Neural cell (in vitro differentiated cells): ENCODE measurements at regions not wholly inside any gene's neighbourhood (a gene's known extent, or its start where the extent isn't known, plus 50 kb on each side); places are given as distances from the start of the nearest gene placed in this dataset.

Experiments used
- CTCF ChIP-seq: fragments of 450-650 bp; IDR thresholded peaks from 2 replicates; pipeline ENCODE4 v1.5.1; 2014; ENCODE audit warnings: antibody characterized with exemption, mild to moderate bottlenecking, moderate library complexity; ENCODE audit not compliant: poor library complexity, severe bottlenecking
- EP300 ChIP-seq: fragments of 450-650 bp; conservative IDR thresholded peaks from 2 replicates; pipeline ENCODE4 v1.6.1; 2014; ENCODE audit warnings: antibody characterized with exemption, mild to moderate bottlenecking, moderate library complexity; ENCODE audit not compliant: poor library complexity, severe bottlenecking
- EZH2 ChIP-seq: fragments of 200-600, 300-800 bp; shearing (Covaris generic), sonication (generic); IDR thresholded peaks from 2 replicates; pipeline ENCODE4 v1.6.1; 2014; ENCODE audit warnings: antibody characterized with exemption, low read length, borderline replicate concordance, mild to moderate bottlenecking; ENCODE audit not compliant: insufficient read depth, poor library complexity, severe bottlenecking
- MXI1 ChIP-seq: fragments of 450-650 bp; conservative IDR thresholded peaks from 2 replicates; pipeline ENCODE4 v1.6.1; 2014; ENCODE audit warnings: antibody characterized with exemption, mild to moderate bottlenecking; ENCODE audit not compliant: poor library complexity, severe bottlenecking
- POLR2AphosphoS5 ChIP-seq: IDR thresholded peaks from 2 replicates; pipeline ENCODE4 v1.6.1; 2012
- RAD21 ChIP-seq: fragments of 450-650 bp; conservative IDR thresholded peaks from 2 replicates; pipeline ENCODE4 v1.6.1; 2014; ENCODE audit warnings: antibody characterized with exemption, mild to moderate bottlenecking, moderate library complexity
- REST ChIP-seq: IDR thresholded peaks from 2 replicates; pipeline ENCODE4 v1.6.1; 2012; ENCODE audit warnings: borderline replicate concordance
- TAF1 ChIP-seq: IDR thresholded peaks from 2 replicates; pipeline ENCODE4 v1.6.1; 2012; ENCODE audit warnings: low read depth

- TF ChIP-seq EP300 = no peak
- no peak for TF ChIP-seq EZH2
- no peak for TF ChIP-seq MXI1
- no peak for TF ChIP-seq CTCF
- TF ChIP-seq POLR2AphosphoS5 = no peak
- no peak for TF ChIP-seq RAD21
- TF ChIP-seq TAF1 = no peak
- no peak for TF ChIP-seq REST
Measured at GRCh38 chr7:68936471-68937035, 661.7 kb upstream of the AUTS2 start.
